ENCODE measurements at regions not wholly inside any gene's neighbourhood (a gene's known extent, or its start where the extent isn't known, plus 50 kb on each side); places are given as distances from the start of the nearest gene placed in this dataset.

- Mint-ChIP-seq H3K36me3 (no peaks in the 10 kb centered on the region), H3K4me1 (no peaks in the 10 kb centered on the region), H3K4me3 (no peak overlapping the region), H3K9me3 (no peaks in the 10 kb centered on the region), H3K27ac (no peak overlapping the region), H3K27me3 (peaks cover 6 to 16% of the 10 kb centered on the region in 2 donors)
- WGBS (ENCODE audit: insufficient coverage): 33% methylated on average over 1 of the region's 5 CpGs
- no peaks in the 10 kb centered on the region for H3K36me3 ChIP-seq (ENCODE audit: control insufficient read depth in 2 of 2, extremely low read depth in 1 of 2, insufficient read depth in 1 of 2, low read length in 1 of 2)
- no peaks in the 10 kb centered on the region for H3K9me3 ChIP-seq
- H3K27ac ChIP-seq (ENCODE audit: low read length): no peak overlapping the region
- H3K4me1 ChIP-seq (ENCODE audit: control insufficient read depth in 1 of 2, extremely low read depth in 1 of 2, insufficient read depth in 2 of 2, low read length in 2 of 2): no peaks in the 10 kb centered on the region
- no peak overlapping the region for H3K4me3 ChIP-seq (ENCODE audit: control insufficient read depth in 1 of 2, extremely low read depth in 1 of 2, low read length in 1 of 2)
- ChIA-PET POLR2A (no interaction called here), CTCF (no interaction called here)
- H3K27me3 ChIP-seq (replicated peaks in 1 of 2; ENCODE audit: control insufficient read depth in 2 of 2, extremely low read depth in 1 of 2, insufficient read depth in 2 of 2, low read length in 1 of 2): peaks cover 0 to 19% of the 10 kb centered on the region in 2 experiments
- no peak for ATAC-seq (replicated peaks in 1 of 4)
- no peak for DNase-seq
These were observed 222.7 kb downstream of the C16orf95 start for GRCh38 chr16:87094556-87094865.

DNA sequence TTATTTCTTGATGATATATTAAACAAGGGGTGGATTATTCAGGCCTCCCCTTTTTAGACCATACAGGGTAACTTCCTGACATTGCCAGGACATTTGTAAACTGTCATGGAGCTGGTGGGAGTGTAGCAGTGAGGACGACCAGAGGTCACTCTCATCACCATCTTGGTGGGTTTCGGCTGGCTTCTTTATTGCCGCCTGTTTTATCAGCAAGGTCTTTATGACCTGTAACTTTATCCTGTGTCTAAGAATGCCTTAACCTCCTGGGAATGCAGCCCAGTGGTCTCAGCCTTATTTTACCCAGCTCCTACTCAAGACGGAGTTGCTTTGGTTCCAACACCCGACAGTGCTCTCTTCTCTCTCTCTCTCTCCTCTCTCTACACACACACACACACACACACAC lies 221.9 kb downstream of the C16orf95 start:
- H3K27me3 Mint-ChIP-seq: peaks cover 6 to 16% of the 10 kb centered on the region in 2 donors
- no peak overlapping the region for H3K27ac Mint-ChIP-seq
- H3K27ac ChIP-seq (ENCODE audit: low read length): no peak overlapping the region
- H3K36me3 ChIP-seq (ENCODE audit: control insufficient read depth in 2 of 2, extremely low read depth in 1 of 2, insufficient read depth in 1 of 2, low read length in 1 of 2): no peaks in the 10 kb centered on the region
- no peaks in the 10 kb centered on the region for H3K9me3 Mint-ChIP-seq
- no peaks in the 10 kb centered on the region for H3K4me1 Mint-ChIP-seq
- ChIA-PET POLR2A (interaction anchor here in 1 of 2 donors (0.7 kb wide), 1 partner anchor 16 kb away, joined by 4 read pairs; no protein-coding TSS in a partner anchor), CTCF (no interaction called here)
- WGBS (ENCODE audit: insufficient coverage): 92% methylated on average over 3 of the region's 5 CpGs
- H3K4me3 ChIP-seq (ENCODE audit: control insufficient read depth in 1 of 2, extremely low read depth in 1 of 2, low read length in 1 of 2): no peak overlapping the region
- ATAC-seq (replicated peaks in 1 of 4) (no peak), DNase-seq (no peak)
- H3K4me3 Mint-ChIP-seq: no peak overlapping the region
- H3K36me3 Mint-ChIP-seq: no peaks in the 10 kb centered on the region
- H3K4me1 ChIP-seq (ENCODE audit: control insufficient read depth in 1 of 2, extremely low read depth in 1 of 2, insufficient read depth in 2 of 2, low read length in 2 of 2): no peaks in the 10 kb centered on the region
- H3K27me3 ChIP-seq (replicated peaks in 1 of 2; ENCODE audit: control insufficient read depth in 2 of 2, extremely low read depth in 1 of 2, insufficient read depth in 2 of 2, low read length in 1 of 2): peaks cover 0 to 19% of the 10 kb centered on the region in 2 experiments
- H3K9me3 ChIP-seq: no peaks in the 10 kb centered on the region

DNA sequence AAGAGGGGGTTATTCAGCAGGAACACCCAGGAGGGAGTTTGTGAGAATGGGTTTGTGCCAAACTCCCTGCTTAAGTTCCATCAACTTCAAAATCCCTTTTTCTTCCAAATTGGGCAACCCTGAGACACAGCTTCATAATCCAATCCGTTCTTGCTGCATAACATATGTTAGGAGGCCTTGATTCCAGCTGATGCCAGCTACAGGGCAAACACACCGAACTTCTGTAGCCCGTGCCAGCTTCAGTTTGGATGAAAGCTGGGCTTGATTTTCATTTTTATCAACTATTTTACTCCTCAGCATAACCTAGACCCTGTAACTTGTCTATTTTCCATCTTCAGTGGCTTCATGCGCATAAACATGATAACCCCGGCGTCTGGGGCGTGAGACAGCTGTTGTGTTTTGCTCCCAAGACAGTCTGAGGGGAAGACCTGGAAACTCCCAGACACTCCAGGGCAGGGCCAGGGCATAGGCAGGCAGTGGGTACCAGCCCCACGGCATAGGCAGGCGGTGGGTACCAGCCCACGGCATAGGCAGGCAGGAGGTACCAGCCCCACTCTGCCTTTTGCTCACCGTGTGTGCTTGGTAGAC lies 220.4 kb downstream of the C16orf95 start:
- H3K9me3 Mint-ChIP-seq: no peaks in the 10 kb centered on the region

GRCh38 chr16:87098361-87098760 lies 218.8 kb downstream of the C16orf95 start:
- H3K36me3 ChIP-seq (ENCODE audit: control insufficient read depth in 2 of 2, extremely low read depth in 1 of 2, insufficient read depth in 1 of 2, low read length in 1 of 2): no peaks in the 10 kb centered on the region
- CTCF ChIA-PET: no interaction called here
- H3K4me3 ChIP-seq (ENCODE audit: control insufficient read depth in 1 of 2, extremely low read depth in 1 of 2, low read length in 1 of 2): no peak overlapping the region
- H3K27me3 ChIP-seq (replicated peaks in 1 of 2; ENCODE audit: control insufficient read depth in 2 of 2, extremely low read depth in 1 of 2, insufficient read depth in 2 of 2, low read length in 1 of 2): peaks cover 0 to 22% of the 10 kb centered on the region in 2 experiments
- Mint-ChIP-seq H3K36me3 (no peaks in the 10 kb centered on the region), H3K9me3 (no peaks in the 10 kb centered on the region), H3K27ac (no peak overlapping the region), H3K4me1 (no peaks in the 10 kb centered on the region), H3K27me3 (peaks cover 6 to 16% of the 10 kb centered on the region in 2 donors), H3K4me3 (no peak overlapping the region)
- no peak for DNase-seq
- no peaks in the 10 kb centered on the region for H3K4me1 ChIP-seq (ENCODE audit: control insufficient read depth in 1 of 2, extremely low read depth in 1 of 2, insufficient read depth in 2 of 2, low read length in 2 of 2)
- POLR2A ChIA-PET: no interaction called here
- WGBS (ENCODE audit: insufficient coverage): 98% methylated on average over 5 of the region's 5 CpGs
- H3K27ac ChIP-seq (ENCODE audit: low read length): no peak overlapping the region
- no peaks in the 10 kb centered on the region for H3K9me3 ChIP-seq
- no peak for ATAC-seq (replicated peaks in 1 of 4)

More for the DNA sequence above, 220.4 kb downstream of the C16orf95 start:
- ATAC-seq (replicated peaks in 1 of 4) (no peak), DNase-seq (no peak)
- H3K4me3 ChIP-seq (ENCODE audit: control insufficient read depth in 1 of 2, extremely low read depth in 1 of 2, low read length in 1 of 2): no peak overlapping the region
- H3K4me1 Mint-ChIP-seq: no peaks in the 10 kb centered on the region
- H3K36me3 ChIP-seq (ENCODE audit: control insufficient read depth in 2 of 2, extremely low read depth in 1 of 2, insufficient read depth in 1 of 2, low read length in 1 of 2): no peaks in the 10 kb centered on the region
- H3K27ac Mint-ChIP-seq: no peak overlapping the region
- no peak overlapping the region for H3K4me3 Mint-ChIP-seq
- no peaks in the 10 kb centered on the region for H3K4me1 ChIP-seq (ENCODE audit: control insufficient read depth in 1 of 2, extremely low read depth in 1 of 2, insufficient read depth in 2 of 2, low read length in 2 of 2)
- no peak overlapping the region for H3K27ac ChIP-seq (ENCODE audit: low read length)
- H3K9me3 ChIP-seq: no peaks in the 10 kb centered on the region
- ChIA-PET CTCF (no interaction called here), POLR2A (no interaction called here)
- 77% methylated on average over 7 of the region's 11 CpGs for WGBS (ENCODE audit: insufficient coverage)
- no peaks in the 10 kb centered on the region for H3K36me3 Mint-ChIP-seq
- peaks cover 6 to 16% of the 10 kb centered on the region in 2 donors for H3K27me3 Mint-ChIP-seq
- peaks cover 0 to 22% of the 10 kb centered on the region in 2 experiments for H3K27me3 ChIP-seq (replicated peaks in 1 of 2; ENCODE audit: control insufficient read depth in 2 of 2, extremely low read depth in 1 of 2, insufficient read depth in 2 of 2, low read length in 1 of 2)

DNA sequence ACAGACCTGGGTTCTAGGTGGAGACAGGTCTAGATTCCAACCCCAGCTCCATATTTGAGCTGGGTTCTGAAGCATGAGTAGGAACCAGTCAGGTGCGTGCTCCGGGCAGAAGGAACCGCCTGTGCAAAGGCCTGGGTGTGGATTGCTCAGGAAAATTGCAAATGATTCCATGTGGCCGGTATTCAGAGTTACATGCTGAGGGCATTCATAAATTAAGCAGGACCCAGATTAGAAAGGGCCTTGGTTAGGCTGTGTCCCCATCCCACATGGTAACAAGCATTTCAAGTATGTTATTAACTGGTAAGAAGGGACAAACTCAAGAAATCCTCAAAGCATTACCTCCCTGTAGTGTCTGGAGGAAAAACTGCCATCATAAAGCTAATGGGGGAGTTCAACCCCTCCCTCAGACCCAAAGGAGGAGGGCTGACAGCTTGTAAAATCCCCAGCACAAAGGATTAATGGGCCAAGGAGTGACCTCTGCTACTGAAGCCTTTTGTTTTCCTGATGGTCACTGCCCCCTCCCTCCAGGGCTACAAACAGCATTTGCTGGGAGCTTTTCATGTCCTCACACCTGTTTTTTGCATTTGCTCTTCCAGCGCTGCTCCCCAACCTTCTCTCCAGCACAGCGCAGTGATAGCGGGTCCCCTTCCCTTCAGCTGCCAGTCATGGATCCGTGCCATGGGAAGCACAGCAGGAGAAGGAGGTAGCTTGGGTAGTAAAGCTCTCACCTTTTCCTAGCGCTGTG lies 218.0 kb downstream of the C16orf95 start:
- 97% methylated on average over 4 of the region's 9 CpGs for WGBS (ENCODE audit: insufficient coverage)
- no peak overlapping the region for H3K27ac ChIP-seq (ENCODE audit: low read length)
- Mint-ChIP-seq H3K36me3 (no peaks in the 10 kb centered on the region), H3K4me3 (no peak overlapping the region), H3K27me3 (peaks cover 6 to 16% of the 10 kb centered on the region in 2 donors), H3K9me3 (no peaks in the 10 kb centered on the region), H3K4me1 (no peaks in the 10 kb centered on the region), H3K27ac (no peak overlapping the region)
- H3K9me3 ChIP-seq: no peaks in the 10 kb centered on the region
- DNase-seq (no peak), ATAC-seq (replicated peaks in 1 of 4) (no peak)
- POLR2A ChIA-PET: no interaction called here
- H3K27me3 ChIP-seq (replicated peaks in 1 of 2; ENCODE audit: control insufficient read depth in 2 of 2, extremely low read depth in 1 of 2, insufficient read depth in 2 of 2, low read length in 1 of 2): peaks cover 0 to 19% of the 10 kb centered on the region in 2 experiments
- H3K36me3 ChIP-seq (ENCODE audit: control insufficient read depth in 2 of 2, extremely low read depth in 1 of 2, insufficient read depth in 1 of 2, low read length in 1 of 2): no peaks in the 10 kb centered on the region
- H3K4me1 ChIP-seq (ENCODE audit: control insufficient read depth in 1 of 2, extremely low read depth in 1 of 2, insufficient read depth in 2 of 2, low read length in 2 of 2): no peaks in the 10 kb centered on the region
- H3K4me3 ChIP-seq (ENCODE audit: control insufficient read depth in 1 of 2, extremely low read depth in 1 of 2, low read length in 1 of 2): no peak overlapping the region
- CTCF ChIA-PET: no interaction called here

GRCh38 chr16:87100306-87101058 lies 216.7 kb downstream of the C16orf95 start:
- H3K27me3 ChIP-seq (replicated peaks in 1 of 2; ENCODE audit: control insufficient read depth in 2 of 2, extremely low read depth in 1 of 2, insufficient read depth in 2 of 2, low read length in 1 of 2): peaks cover 0 to 19% of the 10 kb centered on the region in 2 experiments
- ATAC-seq (replicated peaks in 1 of 4) (no peak), DNase-seq (no peak)
- no peak overlapping the region for H3K4me3 Mint-ChIP-seq
- ChIA-PET CTCF (no interaction called here), POLR2A (no interaction called here)
- H3K27ac Mint-ChIP-seq: no peak overlapping the region
- H3K36me3 ChIP-seq (ENCODE audit: control insufficient read depth in 2 of 2, extremely low read depth in 1 of 2, insufficient read depth in 1 of 2, low read length in 1 of 2): no peaks in the 10 kb centered on the region
- H3K36me3 Mint-ChIP-seq: no peaks in the 10 kb centered on the region
- no peaks in the 10 kb centered on the region for H3K4me1 ChIP-seq (ENCODE audit: control insufficient read depth in 1 of 2, extremely low read depth in 1 of 2, insufficient read depth in 2 of 2, low read length in 2 of 2)
- no peak overlapping the region for H3K27ac ChIP-seq (ENCODE audit: low read length)
- WGBS (ENCODE audit: insufficient coverage): 67% methylated on average over 6 of the region's 11 CpGs
- H3K4me1 Mint-ChIP-seq: no peaks in the 10 kb centered on the region
- H3K27me3 Mint-ChIP-seq: peaks cover 7 to 15% of the 10 kb centered on the region in 2 donors
- H3K4me3 ChIP-seq (ENCODE audit: control insufficient read depth in 1 of 2, extremely low read depth in 1 of 2, low read length in 1 of 2): no peak overlapping the region
- no peaks in the 10 kb centered on the region for H3K9me3 Mint-ChIP-seq
- no peaks in the 10 kb centered on the region for H3K9me3 ChIP-seq

All from T-cell (primary cell).